GM12873 (cell line): ENCODE measurements at regions not wholly inside any gene's neighbourhood (a gene's known extent, or its start where the extent isn't known, plus 50 kb on each side); places are given as distances from the start of the nearest gene placed in this dataset.

ENCODE experiments used
- TF ChIP-seq, protein P1 (sequence below): IDR thresholded peaks from 2 replicates; pipeline ENCODE4 v1.5.1; 2012; ENCODE audit warnings: low read depth, mild to moderate bottlenecking, moderate library complexity, low read length, control low read depth; ENCODE audit not compliant: insufficient read depth; ENCODE audit errors: missing control alignments

DNA sequence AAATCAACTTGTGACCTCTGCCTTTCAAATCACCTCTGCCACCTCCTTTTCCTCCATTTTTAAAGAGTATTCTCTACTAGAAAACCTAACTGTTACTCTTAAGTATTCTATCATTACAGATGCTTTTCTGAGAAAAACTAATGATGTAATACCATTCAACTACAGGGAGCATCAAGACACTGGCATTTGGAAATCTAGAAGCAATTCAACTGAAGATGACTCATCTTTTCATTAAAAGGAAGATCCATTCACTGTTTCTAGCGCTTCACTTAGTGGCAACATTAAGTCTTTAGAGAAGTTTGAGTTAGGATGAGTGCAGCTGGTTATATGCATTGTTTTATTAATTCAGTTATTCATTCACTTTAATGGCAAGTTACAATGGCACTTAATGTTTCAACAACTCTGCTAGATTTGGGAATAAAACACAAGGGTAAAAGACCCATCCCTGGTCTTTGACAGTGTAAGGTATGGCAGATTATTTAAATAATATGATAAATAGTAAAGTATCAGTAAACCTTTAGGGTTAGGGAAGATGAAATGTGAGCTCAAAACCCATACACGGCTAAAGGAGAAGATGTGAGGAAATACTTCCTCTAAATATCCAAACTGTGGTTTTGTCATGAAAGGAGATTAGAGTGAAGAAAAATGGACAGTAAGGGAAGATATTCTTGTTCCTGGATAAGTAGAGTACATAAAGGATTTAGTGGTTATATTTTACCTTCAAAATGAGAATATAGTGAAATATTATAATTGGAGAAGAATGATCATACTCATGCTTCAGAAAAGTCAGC lies 61.7 kb downstream of the KCNJ2 start:
- TF ChIP-seq, protein P1, sequence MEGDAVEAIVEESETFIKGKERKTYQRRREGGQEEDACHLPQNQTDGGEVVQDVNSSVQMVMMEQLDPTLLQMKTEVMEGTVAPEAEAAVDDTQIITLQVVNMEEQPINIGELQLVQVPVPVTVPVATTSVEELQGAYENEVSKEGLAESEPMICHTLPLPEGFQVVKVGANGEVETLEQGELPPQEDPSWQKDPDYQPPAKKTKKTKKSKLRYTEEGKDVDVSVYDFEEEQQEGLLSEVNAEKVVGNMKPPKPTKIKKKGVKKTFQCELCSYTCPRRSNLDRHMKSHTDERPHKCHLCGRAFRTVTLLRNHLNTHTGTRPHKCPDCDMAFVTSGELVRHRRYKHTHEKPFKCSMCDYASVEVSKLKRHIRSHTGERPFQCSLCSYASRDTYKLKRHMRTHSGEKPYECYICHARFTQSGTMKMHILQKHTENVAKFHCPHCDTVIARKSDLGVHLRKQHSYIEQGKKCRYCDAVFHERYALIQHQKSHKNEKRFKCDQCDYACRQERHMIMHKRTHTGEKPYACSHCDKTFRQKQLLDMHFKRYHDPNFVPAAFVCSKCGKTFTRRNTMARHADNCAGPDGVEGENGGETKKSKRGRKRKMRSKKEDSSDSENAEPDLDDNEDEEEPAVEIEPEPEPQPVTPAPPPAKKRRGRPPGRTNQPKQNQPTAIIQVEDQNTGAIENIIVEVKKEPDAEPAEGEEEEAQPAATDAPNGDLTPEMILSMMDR = no peak

DNA sequence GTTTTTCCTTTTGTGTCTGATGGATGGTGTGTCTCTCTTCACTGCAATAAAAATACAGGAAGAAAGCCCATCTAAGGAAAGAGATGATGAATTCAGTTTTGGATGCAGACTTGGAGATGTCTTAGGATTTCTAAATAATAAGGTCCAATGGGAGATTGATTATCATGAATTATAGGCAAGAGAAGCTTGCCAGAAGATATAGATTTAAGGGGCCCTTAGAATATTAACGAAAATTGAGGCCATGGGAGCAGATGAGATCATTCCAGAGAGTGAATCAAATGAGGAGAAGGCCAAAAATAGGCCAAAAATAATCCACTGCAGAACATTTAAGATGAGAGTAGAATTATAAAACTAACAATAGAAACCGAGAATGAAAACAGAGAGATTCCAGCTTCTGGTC lies 63.1 kb downstream of the KCNJ2 start:
- TF ChIP-seq, protein P1 = no peak

DNA sequence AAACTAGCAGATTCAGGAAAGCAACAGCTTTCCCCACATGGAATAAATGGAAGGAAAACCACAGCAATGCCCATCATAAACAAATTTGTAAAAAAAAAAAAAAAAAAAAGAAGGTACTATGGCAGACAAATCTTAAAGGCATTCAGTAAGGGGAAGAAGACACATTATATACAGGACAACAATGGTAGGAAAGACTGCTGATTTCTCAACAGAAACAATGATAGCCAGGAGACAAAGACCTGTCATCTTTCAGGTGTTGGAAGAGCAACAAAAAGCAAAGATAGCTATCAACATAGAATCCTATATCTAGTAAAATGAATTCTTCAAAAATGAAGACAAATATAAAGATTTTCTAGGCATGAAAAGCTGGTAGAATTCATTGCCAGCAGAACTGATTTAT lies 65.9 kb downstream of the KCNJ2 start:
- TF ChIP-seq, protein P1 = no peak

DNA sequence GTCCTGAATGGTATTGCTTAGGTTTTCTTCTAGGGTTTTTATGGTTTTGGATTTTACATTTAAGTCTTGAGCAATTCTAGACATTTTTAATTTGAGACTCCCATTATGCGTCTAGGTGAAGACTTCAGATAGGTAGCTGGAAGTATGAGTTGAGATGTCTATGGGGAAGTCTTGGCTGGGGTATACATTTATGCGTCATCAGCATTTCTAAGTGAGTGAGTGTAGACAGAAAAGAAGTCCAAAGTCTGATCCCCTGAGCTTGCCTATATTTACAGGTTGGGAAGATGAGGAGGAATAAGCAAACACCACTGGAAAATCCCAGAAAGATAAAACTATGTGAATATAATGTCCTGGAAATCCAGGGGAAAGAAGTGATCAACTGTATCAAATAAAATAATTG lies 68.9 kb downstream of the KCNJ2 start:
- TF ChIP-seq, protein P1 = no peak

DNA sequence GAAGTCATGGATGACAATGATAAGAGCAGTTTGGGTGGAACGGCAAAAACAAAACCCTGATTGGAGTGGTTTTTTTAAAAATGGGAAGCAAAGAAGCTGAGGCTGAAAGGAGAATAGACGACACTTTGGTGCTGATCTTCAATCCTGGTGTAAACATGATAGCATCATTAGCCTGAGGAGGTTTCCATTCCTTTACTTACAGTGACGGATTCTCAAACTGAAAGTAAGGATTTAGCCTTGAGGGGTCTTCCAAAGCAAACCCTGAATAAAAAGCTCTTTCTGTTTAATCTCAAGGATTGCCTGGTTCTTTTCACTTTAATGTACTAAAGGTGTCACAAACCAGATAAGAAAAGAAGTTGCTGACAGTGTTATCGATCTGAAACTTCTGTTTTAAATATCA lies 69.3 kb downstream of the KCNJ2 start:
- TF ChIP-seq, protein P1 = no peak

DNA sequence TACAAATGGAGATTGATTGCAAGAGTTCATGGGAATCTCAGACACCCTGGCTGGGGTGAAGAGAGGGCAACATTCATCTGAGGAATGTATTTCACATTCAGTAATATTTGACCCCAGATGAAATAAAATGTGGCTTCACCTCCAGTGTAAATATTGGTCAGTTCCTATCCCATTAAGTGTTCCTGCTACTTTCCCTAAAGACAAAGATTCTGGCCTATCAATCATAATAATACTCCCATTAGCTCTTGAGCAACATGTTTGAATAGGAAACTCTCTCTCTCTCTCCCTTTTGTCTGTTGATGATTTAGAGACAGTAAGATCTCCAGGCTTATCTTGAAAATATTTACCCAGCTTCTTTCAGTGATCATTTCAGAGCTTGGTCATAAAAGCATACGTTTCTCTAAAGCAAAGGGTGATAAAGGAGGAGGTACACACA lies 70.1 kb downstream of the KCNJ2 start:
- TF ChIP-seq, protein P1 = no peak

DNA sequence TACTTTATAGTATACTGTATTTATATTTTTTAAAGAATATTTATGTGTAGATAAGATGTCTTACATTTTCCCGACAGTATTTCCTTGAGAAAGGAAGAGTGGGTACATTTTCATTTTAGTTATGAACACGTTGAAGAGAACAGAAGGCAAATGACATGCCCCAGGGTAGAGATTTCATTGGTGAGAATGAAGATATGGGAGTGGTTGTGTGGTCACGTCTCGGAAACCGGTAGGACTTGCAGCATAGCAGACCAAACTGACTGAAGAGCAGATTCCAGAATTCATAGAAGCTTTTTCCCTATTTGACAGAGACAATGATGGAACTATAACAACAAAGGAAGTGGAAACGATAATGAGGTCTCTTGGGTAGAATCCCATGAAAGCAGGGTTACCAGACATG lies 71.7 kb downstream of the KCNJ2 start:
- TF ChIP-seq, protein P1 = no peak
